ENCODE measurements at regions not wholly inside any gene's neighbourhood (a gene's known extent, or its start where the extent isn't known, plus 50 kb on each side); places are given as distances from the start of the nearest gene placed in this dataset.

DNA sequence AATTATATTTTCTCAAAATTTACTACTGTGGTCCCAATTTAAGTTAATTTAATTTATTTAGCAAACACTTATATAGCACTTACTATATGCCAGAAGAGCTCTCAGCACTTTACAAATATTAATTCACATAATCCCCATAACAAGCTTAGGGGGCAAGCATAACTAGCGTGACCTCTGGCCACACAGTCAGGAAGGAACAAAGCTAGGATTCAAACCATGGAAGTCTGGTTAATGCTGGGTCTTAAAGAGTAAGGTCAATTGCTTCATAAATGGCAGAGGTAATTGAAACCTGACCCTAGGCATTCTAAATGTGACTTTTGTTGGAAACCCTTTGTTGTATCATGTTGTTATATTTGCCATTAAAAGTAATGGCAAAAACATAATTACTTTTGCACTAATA is 279.5 kb upstream of the EMCN start:
- no peak overlapping the region for H3K27ac ChIP-seq
- H3K4me1 ChIP-seq = peaks cover 9% of the 10 kb centered on the region
- H3K27me3 ChIP-seq = no peaks in the 10 kb centered on the region
- no peaks in the 10 kb centered on the region for H3K9me3 ChIP-seq
- no peaks in the 10 kb centered on the region for H3K36me3 ChIP-seq
- intact Hi-C loops (cut with DNase I) = no loop called here
- TF ChIP-seq, protein P1, sequence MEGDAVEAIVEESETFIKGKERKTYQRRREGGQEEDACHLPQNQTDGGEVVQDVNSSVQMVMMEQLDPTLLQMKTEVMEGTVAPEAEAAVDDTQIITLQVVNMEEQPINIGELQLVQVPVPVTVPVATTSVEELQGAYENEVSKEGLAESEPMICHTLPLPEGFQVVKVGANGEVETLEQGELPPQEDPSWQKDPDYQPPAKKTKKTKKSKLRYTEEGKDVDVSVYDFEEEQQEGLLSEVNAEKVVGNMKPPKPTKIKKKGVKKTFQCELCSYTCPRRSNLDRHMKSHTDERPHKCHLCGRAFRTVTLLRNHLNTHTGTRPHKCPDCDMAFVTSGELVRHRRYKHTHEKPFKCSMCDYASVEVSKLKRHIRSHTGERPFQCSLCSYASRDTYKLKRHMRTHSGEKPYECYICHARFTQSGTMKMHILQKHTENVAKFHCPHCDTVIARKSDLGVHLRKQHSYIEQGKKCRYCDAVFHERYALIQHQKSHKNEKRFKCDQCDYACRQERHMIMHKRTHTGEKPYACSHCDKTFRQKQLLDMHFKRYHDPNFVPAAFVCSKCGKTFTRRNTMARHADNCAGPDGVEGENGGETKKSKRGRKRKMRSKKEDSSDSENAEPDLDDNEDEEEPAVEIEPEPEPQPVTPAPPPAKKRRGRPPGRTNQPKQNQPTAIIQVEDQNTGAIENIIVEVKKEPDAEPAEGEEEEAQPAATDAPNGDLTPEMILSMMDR (IDR thresholded peaks at IDR 0.05) = no peak
- TF ChIP-seq POLR2A (IDR thresholded peaks at IDR 0.05) = no peak
- TF ChIP-seq POLR2AphosphoS5 (IDR thresholded peaks at IDR 0.05; ENCODE audit: insufficient read depth in 1 of 2, low read depth in 1 of 2) = no peak
- no peak overlapping the region for H3K4me3 ChIP-seq
- no peak for DNase-seq (ENCODE audit: extremely low spot score in 2 of 2)

DNA sequence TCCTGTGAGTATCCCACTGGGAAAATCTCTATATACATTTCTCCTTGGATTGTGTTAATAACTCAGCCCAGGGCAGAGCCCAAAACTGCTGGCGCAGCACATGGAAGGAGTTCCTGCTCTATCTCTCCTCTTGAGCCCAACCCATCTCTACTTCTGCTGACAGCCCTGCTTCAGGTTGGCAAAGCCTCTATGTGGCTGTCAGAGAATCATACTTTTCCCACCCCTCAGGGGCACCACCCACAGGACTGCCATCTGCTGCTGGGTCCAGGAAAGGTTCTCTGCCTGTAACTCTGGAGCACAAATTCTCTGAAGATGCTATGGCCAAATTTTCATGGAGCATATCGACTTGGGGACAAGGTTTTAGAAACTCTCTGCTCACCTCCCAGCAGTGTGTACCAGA is 278.5 kb upstream of the EMCN start:
- intact Hi-C loops (cut with DNase I) = no loop called here
- Histone ChIP-seq H3K27me3 (no peaks in the 10 kb centered on the region), H3K4me3 (no peak overlapping the region), H3K36me3 (no peaks in the 10 kb centered on the region), H3K27ac (no peak overlapping the region), H3K9me3 (no peaks in the 10 kb centered on the region), H3K4me1 (peaks cover 9% of the 10 kb centered on the region)
- TF ChIP-seq POLR2AphosphoS5 (IDR thresholded peaks at IDR 0.05; ENCODE audit: insufficient read depth in 1 of 2, low read depth in 1 of 2) (no peak), POLR2A (IDR thresholded peaks at IDR 0.05) (no peak)
- TF ChIP-seq, protein P1 (IDR thresholded peaks at IDR 0.05) = no peak
- no peak for DNase-seq (ENCODE audit: extremely low spot score in 2 of 2)

DNA sequence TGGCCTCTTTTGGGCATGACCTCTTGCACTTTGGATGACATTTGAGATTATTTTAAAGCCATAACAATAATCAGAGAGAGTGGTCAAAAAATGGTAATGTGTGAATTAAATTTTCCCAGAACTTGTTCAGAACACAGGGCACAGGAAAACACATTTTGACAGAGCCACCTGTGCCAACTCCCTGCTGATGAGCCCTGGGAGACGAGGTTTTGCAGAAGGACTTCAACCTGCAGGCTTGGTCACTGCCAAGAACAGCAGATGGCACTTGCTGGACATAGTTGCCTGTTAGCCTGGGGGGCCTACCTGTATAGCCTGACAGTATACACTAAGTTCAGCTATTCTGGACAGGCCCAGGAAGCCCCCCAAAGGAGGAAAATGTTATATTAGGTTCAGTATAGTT is 277.8 kb upstream of the EMCN start:
- H3K27ac ChIP-seq = no peak overlapping the region
- H3K9me3 ChIP-seq = no peaks in the 10 kb centered on the region
- DNase-seq (ENCODE audit: extremely low spot score in 2 of 2) = no peak
- intact Hi-C loops (cut with DNase I) = no loop called here
- no peaks in the 10 kb centered on the region for H3K36me3 ChIP-seq
- no peaks in the 10 kb centered on the region for H3K27me3 ChIP-seq
- H3K4me3 ChIP-seq = no peak overlapping the region
- peaks cover 9% of the 10 kb centered on the region for H3K4me1 ChIP-seq
- TF ChIP-seq POLR2A (IDR thresholded peaks at IDR 0.05) (no peak), POLR2AphosphoS5 (IDR thresholded peaks at IDR 0.05; ENCODE audit: insufficient read depth in 1 of 2, low read depth in 1 of 2) (no peak)
- TF ChIP-seq, protein P1 (IDR thresholded peaks at IDR 0.05) = no peak

DNA sequence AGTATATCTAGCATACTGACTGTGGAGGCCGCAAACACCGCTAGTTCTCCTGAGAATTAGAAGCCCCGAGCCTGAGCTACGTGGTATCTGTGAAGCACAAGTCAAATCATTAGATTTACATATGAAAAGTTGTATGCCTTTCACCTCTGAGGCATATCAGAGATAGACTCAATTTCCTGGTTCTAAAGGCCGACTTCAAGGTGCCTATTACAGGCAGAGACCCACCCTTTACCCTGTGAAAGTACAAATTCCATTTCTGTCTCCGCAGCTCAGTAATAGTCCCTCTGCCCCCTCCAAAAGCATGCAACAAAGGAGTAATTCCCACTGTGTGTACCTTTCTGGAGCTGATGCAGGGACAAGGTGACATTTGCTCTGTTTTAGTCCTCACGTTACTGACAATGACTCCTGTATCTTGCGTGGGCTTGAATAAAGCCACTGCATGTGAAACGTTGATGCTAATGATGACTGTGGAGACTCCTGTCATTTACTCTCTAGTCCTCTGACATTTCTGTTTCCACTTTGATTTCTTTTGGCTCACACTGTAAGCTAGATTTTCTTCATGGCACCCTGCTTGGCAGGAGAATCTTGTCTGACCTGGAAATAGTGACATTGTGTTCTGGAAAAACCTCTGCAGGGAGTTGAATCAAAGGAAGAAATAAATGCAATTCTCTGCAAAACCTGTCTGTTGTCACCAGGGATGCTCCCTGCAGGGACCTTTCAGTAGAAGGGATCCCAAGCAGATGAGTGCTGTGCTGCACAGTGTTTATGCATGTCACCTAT is 273.2 kb upstream of the EMCN start:
- intact Hi-C loops (cut with DNase I) = no loop called here
- H3K4me3 ChIP-seq = no peak overlapping the region
- TF ChIP-seq POLR2AphosphoS5 (IDR thresholded peaks at IDR 0.05; ENCODE audit: insufficient read depth in 1 of 2, low read depth in 1 of 2) (no peak), POLR2A (IDR thresholded peaks at IDR 0.05) (no peak)
- TF ChIP-seq, protein P1 (IDR thresholded peaks at IDR 0.05) = no peak
- H3K36me3 ChIP-seq = no peaks in the 10 kb centered on the region
- peaks cover 3% of the 10 kb centered on the region for H3K4me1 ChIP-seq
- H3K27ac ChIP-seq = no peak overlapping the region
- DNase-seq (ENCODE audit: extremely low spot score in 2 of 2) = no peak
- H3K9me3 ChIP-seq = no peaks in the 10 kb centered on the region
- no peaks in the 10 kb centered on the region for H3K27me3 ChIP-seq

DNA sequence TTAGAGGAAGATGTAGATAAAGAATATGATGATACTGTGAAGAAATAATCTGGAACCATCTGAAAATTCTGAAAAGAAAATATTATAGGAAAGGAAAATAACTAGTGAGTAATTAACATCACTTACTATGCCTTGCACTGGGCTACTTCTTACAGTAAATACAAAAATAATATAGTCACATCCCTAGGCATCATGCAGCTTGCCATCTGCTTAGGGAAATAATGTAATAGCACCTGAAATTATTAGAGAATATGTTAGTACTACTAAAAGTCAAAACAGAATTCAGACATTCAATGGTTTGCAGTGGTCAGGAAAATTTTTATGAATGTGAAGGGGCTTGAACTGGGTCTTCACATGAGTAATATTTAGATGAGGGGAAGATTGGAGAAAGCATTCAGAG is 272.2 kb upstream of the EMCN start:
- no peaks in the 10 kb centered on the region for H3K9me3 ChIP-seq
- no peaks in the 10 kb centered on the region for H3K4me1 ChIP-seq
- no peak overlapping the region for H3K4me3 ChIP-seq
- intact Hi-C loops (cut with DNase I) = no loop called here
- H3K27me3 ChIP-seq = no peaks in the 10 kb centered on the region
- TF ChIP-seq POLR2A (IDR thresholded peaks at IDR 0.05) (no peak), POLR2AphosphoS5 (IDR thresholded peaks at IDR 0.05; ENCODE audit: insufficient read depth in 1 of 2, low read depth in 1 of 2) (no peak)
- TF ChIP-seq, protein P1 (IDR thresholded peaks at IDR 0.05) = no peak
- no peak for DNase-seq (ENCODE audit: extremely low spot score in 2 of 2)
- no peaks in the 10 kb centered on the region for H3K36me3 ChIP-seq
- H3K27ac ChIP-seq = no peak overlapping the region

Data from vagina (tissue), 2 donors.